Ureter (tissue), 1 donor: ENCODE measurements at regions not wholly inside any gene's neighbourhood (a gene's known extent, or its start where the extent isn't known, plus 50 kb on each side); places are given as distances from the start of the nearest gene placed in this dataset.

Experiments
- DNase-seq: peaks from one replicate; pipeline ENCODE4 v3.0.0-alpha.2; 2020; ENCODE audit warnings: low spot score
- donor health status: DM: yes; HTN: yes; CAD: no.

DNA sequence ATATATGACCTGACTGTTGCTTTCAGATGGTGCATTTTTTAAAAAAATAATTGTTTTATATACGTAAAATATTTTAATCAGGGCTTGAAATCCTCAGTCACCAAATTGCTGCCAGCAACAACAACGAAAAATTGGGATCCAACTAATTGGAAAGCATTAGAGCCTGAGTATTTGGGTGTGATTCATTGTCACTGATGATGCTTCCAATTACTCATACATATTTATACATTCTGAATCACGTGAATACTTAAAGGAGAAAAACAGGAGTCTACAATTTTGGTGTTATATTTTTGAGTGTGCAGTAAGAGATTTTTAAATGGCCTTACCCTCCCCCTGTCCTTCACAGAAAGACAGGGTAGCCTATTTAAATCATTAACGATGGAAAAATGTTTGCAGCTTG, 765.6 kb upstream of the TENM3 start:
- DNase-seq = no peak

DNA sequence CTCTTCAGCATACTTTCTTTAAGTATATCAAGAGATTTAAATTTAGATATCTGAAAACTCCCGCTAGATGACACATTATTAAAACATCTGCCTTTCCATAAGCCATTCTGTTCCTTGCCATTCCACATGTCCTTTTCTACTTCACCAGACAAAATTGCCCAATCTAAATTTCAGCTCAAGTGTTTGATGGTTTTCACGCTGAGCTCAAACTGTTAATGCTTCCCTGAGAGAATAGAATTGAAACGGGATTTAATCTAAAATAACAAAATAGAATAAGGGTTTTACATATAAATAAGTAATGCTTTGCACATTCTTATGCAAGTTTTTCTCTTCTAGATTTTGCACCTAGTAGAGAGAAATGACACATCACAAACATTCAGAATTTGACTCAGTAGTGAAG, 764.5 kb upstream of the TENM3 start:
- DNase-seq = no peak

- DNase-seq = no peak
Observed at GRCh38 chr4:181479141-181479540, 764.1 kb upstream of the TENM3 start.

- no peak for DNase-seq
Observed at GRCh38 chr4:181484396-181484795, 758.8 kb upstream of the TENM3 start.

DNA sequence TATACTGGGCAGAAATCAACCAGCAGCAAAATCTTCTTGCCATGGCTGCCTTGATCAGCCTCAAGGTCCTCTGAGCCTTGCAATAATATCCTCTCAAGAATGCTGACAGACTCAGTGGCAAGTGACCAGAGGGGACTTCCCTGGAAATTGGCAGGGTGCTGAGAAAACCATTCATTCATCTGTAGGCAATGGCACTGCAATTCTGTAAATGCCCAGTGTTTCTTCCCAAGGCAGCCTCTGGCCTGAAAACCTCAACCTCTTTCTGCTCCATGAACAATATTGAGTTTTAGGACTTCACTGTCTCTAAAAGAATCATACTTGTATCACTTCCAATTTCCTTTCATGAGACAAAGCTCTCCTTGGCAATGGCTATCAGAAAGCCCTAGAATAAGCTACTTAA, 754.3 kb upstream of the TENM3 start:
- no peak for DNase-seq

DNA sequence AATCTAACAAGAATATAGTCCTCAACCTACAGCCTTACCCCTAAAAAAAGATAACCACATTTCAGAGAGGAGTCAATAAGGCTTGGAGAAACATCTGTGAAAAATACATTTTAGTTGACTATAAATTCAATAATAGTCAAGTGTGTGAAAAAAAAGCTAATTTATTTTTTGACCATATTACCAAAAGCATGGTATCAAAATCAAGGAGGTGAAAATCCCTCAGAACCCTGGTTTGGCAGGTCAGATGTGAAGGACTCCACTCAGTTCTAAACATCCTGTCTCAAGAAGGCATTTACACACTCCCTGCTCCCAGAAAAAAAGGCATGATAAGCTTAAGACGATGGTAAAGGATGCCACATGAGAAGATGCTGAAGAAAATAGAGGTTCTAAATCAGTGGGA, 745.1 kb upstream of the TENM3 start:
- no peak for DNase-seq

DNA sequence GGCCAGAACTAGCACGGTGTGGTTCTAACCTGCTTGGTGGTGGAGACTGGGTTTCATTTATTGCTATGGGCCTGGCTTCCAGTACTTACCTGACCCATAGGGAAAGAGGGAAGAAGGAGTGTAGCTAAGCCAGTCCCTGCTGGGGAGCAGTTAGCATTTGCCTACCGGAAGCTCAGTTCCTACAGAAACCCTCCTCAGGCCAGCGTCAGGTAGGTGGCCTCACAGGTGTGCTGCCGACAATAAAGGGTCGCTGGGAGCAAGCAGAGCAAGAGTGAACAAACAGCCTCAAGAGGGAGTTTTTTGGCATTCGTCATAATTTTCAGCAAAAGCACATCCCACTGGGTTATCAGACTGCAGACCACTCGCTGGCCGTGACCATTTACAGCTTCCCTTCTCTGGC, 740.6 kb upstream of the TENM3 start:
- DNase-seq = no peak

DNA sequence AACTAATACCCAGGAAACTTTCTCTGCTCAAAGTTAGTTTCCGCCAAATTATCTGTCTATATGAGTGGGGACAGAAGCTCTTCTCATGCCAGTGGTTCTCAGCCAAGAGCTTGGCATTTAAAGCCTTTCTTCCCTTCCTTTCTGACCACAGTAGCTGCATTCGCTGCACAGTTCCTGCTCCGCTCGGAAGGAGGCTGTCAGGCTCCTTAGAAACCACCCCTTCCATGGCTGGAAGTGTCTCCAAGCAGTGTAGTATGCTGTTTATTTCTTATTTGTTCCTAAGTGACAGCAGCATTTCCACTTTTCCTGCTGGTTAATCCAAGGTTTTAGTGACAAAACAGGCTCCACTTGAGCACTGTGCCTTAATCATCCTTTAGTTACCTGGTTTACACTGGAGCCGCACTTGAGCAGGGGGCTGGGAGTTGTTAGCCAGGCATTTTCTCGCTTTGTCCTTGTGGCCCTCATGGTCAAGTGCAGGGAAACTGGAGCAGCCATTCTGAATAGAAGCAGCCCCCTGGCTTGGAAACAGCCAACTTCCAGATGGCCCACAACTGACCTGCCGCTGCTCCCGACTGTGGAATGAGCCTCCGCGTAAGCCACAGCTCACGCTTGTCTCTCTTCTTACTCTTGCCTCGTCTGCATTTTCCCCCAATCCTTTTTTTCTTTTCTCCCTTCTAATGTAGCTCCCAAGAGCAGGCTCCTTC, 739.4 kb upstream of the TENM3 start:
- DNase-seq = no peak

DNA sequence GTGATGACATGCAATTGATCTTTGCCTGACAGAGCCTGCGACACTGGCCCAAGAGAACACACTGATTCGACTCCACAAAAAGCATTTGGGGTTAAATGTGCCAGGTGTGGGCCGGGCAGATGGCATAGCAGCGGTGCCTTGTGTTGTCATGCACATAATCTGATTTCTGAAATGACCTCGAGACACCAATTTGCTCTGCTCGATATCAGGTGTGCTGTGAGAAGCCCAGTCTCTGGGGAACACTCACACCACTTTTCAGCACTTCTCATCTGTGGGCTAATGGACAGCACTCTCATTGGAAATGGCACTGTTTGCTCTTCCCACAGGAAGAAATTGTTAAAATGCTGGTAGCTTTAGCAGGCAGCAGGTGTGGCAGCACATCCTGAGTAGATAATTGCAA, 738.3 kb upstream of the TENM3 start:
- no peak for DNase-seq

DNA sequence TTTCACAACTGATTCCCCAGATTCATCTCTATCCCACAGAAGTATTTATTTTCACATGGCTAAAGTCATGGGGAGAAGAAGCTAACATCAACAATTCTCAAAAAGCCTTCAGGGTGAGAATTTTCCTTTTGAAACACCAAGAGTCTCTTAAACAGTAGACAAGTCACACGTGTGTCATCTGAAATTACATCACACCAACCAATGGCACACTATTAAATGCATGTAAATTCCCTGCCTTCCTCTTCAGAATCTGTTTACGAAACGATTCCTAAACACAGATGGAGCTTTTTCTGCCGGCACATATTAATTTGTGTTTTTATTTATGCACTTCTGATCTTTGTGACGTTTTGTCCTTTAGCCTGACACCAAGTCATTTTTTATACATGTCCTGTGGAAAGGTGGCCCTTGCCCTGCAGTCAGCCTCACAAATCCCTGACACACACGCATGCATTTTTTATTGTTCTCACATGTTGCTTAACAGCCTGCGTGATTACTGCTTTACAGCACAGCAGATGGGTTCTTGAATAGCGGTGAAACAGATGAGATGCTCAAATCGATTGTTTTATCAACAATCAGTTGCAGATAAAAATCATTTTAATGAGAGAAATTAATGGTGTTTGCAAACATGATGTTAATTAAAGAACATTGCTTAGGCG, 735.9 kb upstream of the TENM3 start:
- DNase-seq = no peak

- no peak for DNase-seq
Observed at GRCh38 chr4:181507938-181508337, 735.3 kb upstream of the TENM3 start.

GRCh38 chr4:181508601-181509000, 734.6 kb upstream of the TENM3 start:
- no peak for DNase-seq

DNA sequence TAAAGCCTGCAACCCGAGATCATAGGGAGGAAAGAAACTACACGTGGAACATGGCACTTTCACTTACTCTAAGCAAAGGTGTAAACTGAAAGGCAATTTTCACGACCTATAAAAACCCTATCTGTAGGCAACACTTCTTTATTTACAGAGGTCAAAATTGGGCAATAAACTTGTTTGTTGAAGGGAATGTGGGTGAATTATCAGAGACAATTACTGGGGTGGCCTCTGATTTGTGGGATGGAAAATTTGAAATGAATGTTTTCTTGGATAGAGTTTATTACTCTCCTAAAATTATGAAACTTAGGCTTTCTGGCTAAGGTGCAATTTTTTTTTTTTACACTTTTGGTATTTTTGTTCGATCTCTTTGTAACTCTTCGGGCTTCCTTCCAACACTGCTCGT, 734.1 kb upstream of the TENM3 start:
- DNase-seq = no peak

DNA sequence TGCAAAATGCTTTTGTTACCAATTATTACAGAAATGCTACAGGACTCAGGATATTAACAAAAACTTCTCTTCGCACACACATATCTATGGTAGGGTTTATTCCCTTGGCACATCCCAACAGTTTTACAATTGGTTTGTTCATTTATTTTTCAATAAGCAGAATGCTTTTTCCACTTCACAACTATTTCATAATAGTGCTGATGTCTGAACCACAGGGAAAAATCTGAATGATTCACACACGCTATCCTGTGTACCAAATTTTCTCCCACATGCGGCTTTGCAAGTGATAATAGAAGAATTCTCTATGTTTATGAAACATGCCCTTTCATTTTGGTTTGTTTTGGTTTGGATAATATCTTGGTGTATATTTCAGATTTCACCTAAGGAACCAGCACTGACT, 725.7 kb upstream of the TENM3 start:
- no peak for DNase-seq

- DNase-seq = no peak
Observed at GRCh38 chr4:181520790-181521189, 722.4 kb upstream of the TENM3 start.

DNA sequence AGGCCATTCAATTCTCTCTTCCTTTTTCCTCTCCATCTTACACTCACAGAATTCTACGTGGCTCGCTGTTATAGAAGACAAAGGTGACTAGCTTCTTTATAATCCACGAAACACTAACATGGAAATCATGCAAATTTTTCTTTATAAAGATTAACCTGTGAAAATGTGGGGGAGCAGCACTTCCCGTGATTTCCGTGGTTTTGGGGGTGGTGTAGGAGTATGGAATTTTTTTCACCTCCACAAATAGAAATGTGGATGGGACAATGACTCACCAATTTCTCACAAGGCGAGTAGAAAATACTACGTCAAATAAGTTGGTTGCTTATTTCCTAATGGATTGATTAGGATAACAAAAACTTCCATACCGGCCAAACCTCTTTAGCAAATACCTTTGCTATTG, 719.2 kb upstream of the TENM3 start:
- DNase-seq = no peak

GRCh38 chr4:181524499-181524898, 718.7 kb upstream of the TENM3 start:
- no peak for DNase-seq

DNA sequence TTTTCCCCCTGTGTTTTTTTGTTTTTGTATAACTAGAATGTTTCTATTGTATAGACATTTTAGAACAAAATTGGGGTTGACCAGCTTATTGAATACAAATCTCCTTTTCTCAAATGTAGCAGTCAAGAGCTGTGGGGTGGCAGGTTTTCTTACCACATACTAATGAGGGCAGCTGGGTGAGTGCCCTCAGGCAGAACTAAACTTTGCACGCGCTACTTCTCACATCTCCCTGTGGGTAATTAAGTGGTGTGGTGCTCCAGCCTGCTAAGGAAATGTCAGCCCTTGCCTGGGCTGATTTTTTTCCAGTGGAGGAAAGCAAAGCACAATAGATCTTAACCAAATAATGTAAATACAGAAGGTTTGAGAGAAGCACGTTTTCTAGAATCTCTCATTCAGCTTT, 717.6 kb upstream of the TENM3 start:
- DNase-seq = no peak

DNA sequence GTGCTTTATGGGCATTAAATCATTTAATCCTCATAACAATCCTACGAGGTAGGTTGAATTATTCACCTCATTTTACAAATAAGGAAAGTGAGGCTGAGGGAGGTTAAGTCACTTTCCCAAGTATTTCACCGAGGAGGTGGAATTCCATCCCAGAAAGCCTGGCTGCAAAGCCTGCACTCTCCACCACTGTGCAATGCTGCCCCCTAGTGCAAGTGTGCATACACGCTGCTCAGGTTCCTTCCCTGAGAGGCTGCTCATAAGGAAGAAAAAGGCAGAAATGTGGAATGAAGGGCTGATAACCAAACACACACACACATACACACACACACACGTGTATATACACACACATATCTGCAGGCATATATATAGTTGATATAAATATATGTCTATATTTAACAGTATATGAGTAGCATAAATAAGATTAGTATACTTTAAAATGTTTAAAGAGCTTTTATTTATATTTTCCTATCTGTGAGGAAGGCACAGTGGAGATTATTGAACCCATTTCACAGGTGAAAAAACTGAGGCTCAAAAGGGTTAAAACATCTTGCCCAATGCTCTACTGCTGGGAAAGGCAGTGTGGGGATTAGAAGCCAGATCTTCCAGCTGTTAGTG, 714.5 kb upstream of the TENM3 start:
- DNase-seq = no peak

DNA sequence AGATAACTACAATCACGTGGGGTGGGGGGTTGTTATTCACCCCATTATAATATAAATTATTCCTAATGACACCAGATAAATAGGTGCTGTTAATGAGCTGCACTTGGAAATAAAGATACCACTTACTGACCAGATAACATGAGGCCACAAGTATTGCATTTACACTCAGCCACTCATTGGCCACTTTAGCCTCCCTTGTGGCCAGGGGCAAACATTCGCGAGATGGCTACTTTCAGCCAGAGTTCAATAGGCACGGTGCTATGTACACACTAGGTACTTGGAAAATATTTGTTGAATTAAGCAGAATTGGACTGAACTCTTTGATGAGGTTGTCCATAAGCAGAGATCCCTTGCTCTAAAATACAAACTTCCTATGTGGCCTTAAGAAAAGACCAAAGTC, 713.7 kb upstream of the TENM3 start:
- DNase-seq = no peak

GRCh38 chr4:181536196-181536746, 706.9 kb upstream of the TENM3 start:
- DNase-seq = no peak

GRCh38 chr4:181536811-181537434, 706.3 kb upstream of the TENM3 start:
- DNase-seq = no peak

- no peak for DNase-seq
Observed at GRCh38 chr4:181538431-181538830, 704.8 kb upstream of the TENM3 start.
